HG03575 (cell line): ENCODE measurements at regions not wholly inside any gene's neighbourhood (a gene's known extent, or its start where the extent isn't known, plus 50 kb on each side); places are given as distances from the start of the nearest gene placed in this dataset.

Experiments used
- ATAC-seq: cut with Tn5 transposase; IDR thresholded peaks from one replicate; pipeline ENCODE4 v1.9.1; 2021; ENCODE audit not compliant: unreplicated experiment, insufficient number of reproducible peaks, low FRiP score; ENCODE audit errors: extremely low read depth

GRCh38 chr3:157763644-157764043, 260.4 kb upstream of the VEPH1 start:
- no peak for ATAC-seq

DNA sequence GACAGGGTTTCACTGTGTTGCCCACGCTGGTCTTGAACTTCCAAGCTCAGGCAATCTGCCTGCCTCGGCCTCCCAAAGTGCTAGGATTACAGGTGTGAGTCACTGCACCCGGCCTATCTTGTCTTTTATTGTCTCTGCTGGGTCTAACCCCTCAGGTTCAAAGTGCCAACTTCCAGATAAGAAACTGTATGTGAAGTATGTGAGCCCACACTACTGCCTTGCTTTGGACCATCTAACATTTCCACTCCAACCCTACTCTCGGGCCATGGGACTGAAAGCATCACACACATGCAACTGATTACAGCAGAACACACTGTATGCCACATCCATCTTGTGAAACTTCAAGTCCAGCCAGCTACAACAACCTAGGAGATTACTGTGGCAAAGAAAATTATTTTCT, 256.1 kb upstream of the VEPH1 start:
- no peak for ATAC-seq

DNA sequence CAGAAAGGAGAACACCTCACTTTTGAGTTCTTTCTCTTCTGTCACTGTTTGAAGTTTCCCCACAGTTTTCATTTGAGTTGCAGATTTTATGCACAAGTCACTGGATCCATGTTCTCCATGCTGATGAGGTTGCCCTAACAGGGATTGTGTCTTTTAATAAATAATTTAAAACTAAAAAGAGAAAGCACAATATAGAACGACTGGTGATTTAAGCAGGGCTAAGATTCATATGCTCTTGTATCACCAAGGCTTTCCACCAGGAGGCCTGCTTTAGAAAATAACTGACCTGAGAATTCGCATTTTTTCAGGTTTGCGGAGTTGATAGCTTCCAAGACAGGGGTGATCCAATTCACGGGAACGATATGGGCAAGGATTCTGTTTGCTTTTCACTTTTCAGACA, 252.0 kb upstream of the VEPH1 start:
- no peak for ATAC-seq

- ATAC-seq = no peak
Measured at GRCh38 chr3:157754451-157754850, 251.2 kb upstream of the VEPH1 start.

GRCh38 chr3:157753787-157754136, 250.5 kb upstream of the VEPH1 start:
- no peak for ATAC-seq

GRCh38 chr3:157752956-157753786, 250.0 kb upstream of the VEPH1 start:
- no peak for ATAC-seq

GRCh38 chr3:157752554-157752953, 249.3 kb upstream of the VEPH1 start:
- no peak for ATAC-seq

DNA sequence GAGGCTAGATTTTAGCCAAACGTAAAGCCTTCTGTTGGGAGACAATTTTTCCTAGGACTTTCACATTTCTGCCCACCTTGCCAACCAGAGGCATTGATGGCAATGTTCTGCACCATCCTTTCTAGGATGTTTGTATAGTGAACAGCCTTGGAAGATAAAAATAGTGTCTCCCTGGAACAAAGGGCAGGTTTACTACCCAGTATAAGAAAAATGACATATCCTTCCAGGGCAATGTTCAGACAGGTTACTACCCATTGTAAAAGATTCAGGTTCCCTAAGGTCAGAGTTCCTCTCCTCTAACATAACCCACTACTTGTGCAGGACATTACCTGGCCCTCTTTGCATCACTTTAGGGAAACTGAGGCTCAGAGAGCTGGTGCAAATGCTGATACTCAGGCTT, 248.2 kb upstream of the VEPH1 start:
- ATAC-seq = no peak

GRCh38 chr3:157746391-157746790, 243.2 kb upstream of the VEPH1 start:
- ATAC-seq = no peak

- no peak for ATAC-seq
Measured at GRCh38 chr3:157741607-157742006, 238.4 kb upstream of the VEPH1 start.

DNA sequence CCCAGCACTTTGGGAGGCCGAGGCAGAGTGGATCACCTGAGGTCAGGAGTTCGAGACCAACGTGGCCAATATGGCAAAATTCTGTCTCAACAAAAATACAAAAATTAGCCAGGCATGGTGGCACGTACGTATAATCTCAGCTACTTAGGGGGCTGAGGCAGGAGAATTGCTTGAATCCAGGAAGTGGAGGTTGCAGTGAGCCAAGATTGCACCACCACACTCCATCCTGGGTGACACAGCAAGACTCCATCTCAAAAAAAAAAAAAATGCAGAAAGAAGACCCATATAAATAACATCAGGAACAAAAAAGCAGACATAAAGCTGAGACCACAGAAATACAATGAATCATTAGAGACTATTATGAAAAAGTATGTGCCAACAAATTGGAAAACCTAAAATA, 235.2 kb upstream of the VEPH1 start:
- ATAC-seq = no peak

GRCh38 chr3:157718800-157719199, 215.6 kb upstream of the VEPH1 start:
- no peak for ATAC-seq

- no peak for ATAC-seq
Measured at GRCh38 chr3:157713101-157713500, 209.9 kb upstream of the VEPH1 start.

- ATAC-seq = no peak
Measured at GRCh38 chr3:157705258-157705657, 202.0 kb upstream of the VEPH1 start.

- ATAC-seq = no peak
Measured at GRCh38 chr3:157700405-157700804, 197.2 kb upstream of the VEPH1 start.

DNA sequence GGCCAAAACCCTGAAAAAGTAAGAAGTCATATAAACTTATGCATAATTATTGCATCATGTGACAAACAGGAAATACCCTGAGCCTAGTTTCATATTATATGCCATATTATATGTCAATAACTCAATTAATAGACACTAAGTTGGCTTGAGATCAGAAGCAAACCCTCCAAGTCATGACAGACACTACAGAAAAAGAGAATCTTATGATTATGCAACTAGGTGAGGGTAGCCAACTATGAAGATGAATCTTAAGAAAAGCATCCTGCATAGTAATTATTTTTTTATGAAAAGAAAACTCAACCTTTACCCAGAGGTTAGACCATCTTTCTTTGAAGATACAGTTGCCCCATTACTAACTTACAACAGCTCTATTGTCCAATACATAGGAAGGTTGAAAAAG, 192.4 kb upstream of the VEPH1 start:
- no peak for ATAC-seq

GRCh38 chr3:157695103-157695502, 191.9 kb upstream of the VEPH1 start:
- no peak for ATAC-seq

- ATAC-seq = no peak
Measured at GRCh38 chr3:157693762-157694161, 190.5 kb upstream of the VEPH1 start.

GRCh38 chr3:157692468-157692867, 189.3 kb upstream of the VEPH1 start:
- no peak for ATAC-seq

DNA sequence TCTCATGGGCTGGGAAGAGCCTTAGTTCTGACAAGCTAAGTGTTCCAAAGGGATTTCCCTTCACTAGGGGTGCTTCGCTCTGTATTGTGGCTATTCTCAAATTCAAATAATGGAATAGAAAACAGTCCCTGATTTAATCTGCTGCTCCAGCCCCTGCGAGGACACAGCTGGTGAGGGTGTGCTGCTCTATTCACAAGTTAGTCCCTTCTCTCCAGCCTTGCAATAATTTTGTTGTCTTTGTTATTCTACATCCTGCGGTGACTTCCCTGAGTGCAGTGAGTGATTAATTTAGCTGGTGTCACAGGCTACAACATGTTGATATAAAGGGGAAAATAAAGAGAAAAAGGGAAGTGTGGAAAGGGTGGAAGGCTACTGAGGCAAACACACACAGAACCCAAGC, 180.5 kb upstream of the VEPH1 start:
- no peak for ATAC-seq

DNA sequence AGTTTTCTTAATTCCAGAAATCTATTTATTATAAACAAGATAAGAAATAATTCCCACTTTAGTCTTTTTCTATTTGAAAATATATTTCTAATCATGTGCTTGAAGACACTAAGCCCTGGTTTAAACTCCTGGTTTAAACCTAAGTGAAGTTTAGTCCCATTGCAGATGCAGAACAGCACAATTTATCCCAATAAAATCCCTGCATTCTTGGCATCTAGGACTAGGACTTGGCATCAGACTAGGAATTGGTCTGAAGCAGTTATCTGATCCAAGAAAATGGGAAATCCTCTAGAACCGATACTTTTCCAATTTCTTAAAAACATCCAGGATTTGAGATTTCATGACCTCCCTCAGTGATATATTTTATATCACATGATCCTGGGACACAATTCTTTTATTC, 168.8 kb upstream of the VEPH1 start:
- no peak for ATAC-seq
